Testis (tissue), 2 donors: ENCODE measurements at regions not wholly inside any gene's neighbourhood (a gene's known extent, or its start where the extent isn't known, plus 50 kb on each side); places are given as distances from the start of the nearest gene placed in this dataset.

Experiments
- DNase-seq: peaks from one replicate; pipeline ENCODE4 v3.0.0-alpha.2; 2019
- H3K27ac ChIP-seq, 2 donors: fragments of 200-600 bp; sonication (generic); one replicate each; pipeline ENCODE4 v1.5.1; 2019
- H3K27me3 ChIP-seq: fragments of 200-600 bp; sonication (generic); one replicate; pipeline ENCODE4 v1.5.1; 2019
- H3K36me3 ChIP-seq: fragments of 200-600 bp; sonication (generic); one replicate; pipeline ENCODE4 v1.5.1; 2017; ENCODE audit warnings: low read depth; ENCODE audit errors: missing control alignments
- H3K4me1 ChIP-seq: fragments of 200-600 bp; sonication (generic); one replicate; pipeline ENCODE4 v1.5.1; 2019
- H3K4me3 ChIP-seq, 2 donors: fragments of 200-600 bp; sonication (generic); one replicate each; pipeline ENCODE4 v1.5.1; 2017 to 2019
- H3K9me3 ChIP-seq: fragments of 200-600 bp; sonication (generic); one replicate; pipeline ENCODE4 v1.5.1; 2017
- CTCF ChIP-seq, 3 experiments: fragments of 450-650 bp in 2 of 3; fragments of 200-600 bp in 1 of 3; sonication (generic) in 1 of 3; IDR thresholded peaks; one replicate each; pipeline ENCODE4 v1.5.1; 2016 to 2019; ENCODE audit warnings: antibody characterized with exemption in 3 of 3, mild to moderate bottlenecking in 2 of 3, moderate library complexity in 1 of 3
- POLR2A ChIP-seq: fragments of 450-650 bp; IDR thresholded peaks from one replicate; pipeline ENCODE4 v1.6.1; 2017; ENCODE audit warnings: antibody characterized with exemption, mild to moderate bottlenecking, moderate library complexity
- WGBS, 2 donors: methylation state at CpG; one replicate each; pipeline ENCODE4 v1.1.5; 2018; 5-methylcytosine and 5-hydroxymethylcytosine counted together
- intact Hi-C: fragments of 100-400 bp; cut with DNase I; formaldehyde crosslinking; loops from one replicate; pipeline ENCODE4 v1.15.1; 2023; ENCODE audit warnings: low total_unique reads

GRCh38 chr2:238521002-238521401 is 94.3 kb downstream of the ASB1 start:
- Histone ChIP-seq H3K4me3 (no peak overlapping the region), H3K27me3 (no peaks in the 10 kb centered on the region), H3K27ac (no peak overlapping the region), H3K36me3 (no peaks in the 10 kb centered on the region), H3K9me3 (no peaks in the 10 kb centered on the region), H3K4me1 (peaks cover 4% of the 10 kb centered on the region)
- intact Hi-C loops = no loop called here
- 92 to 97% methylated on average over 2 of the region's 2 CpGs for WGBS, 2 donors
- TF ChIP-seq POLR2A = no peak
- no peak for TF ChIP-seq CTCF (IDR thresholded peaks at IDR 0.05)
- no peak for DNase-seq

- H3K27ac ChIP-seq = no peak overlapping the region
- no peaks in the 10 kb centered on the region for H3K9me3 ChIP-seq
- no peak overlapping the region for H3K4me3 ChIP-seq
- peaks cover 4% of the 10 kb centered on the region for H3K4me1 ChIP-seq
- intact Hi-C loops = no loop called here
- no peak for DNase-seq
- no peaks in the 10 kb centered on the region for H3K27me3 ChIP-seq
- 84 to 96% methylated on average over 8 of the region's 8 CpGs for WGBS, 2 donors
- no peaks in the 10 kb centered on the region for H3K36me3 ChIP-seq
- TF ChIP-seq POLR2A (no peak), CTCF (IDR thresholded peaks at IDR 0.05) (no peak)
Observed at GRCh38 chr2:238521870-238522269, 95.1 kb downstream of the ASB1 start.

GRCh38 chr2:238523158-238524110 is 96.7 kb downstream of the ASB1 start:
- TF ChIP-seq CTCF (IDR thresholded peaks at IDR 0.05) (no peak), POLR2A (no peak)
- 35 to 42% methylated on average over 31 to 40 of the region's 40 CpGs for WGBS, 2 donors
- no peaks in the 10 kb centered on the region for H3K9me3 ChIP-seq
- no peaks in the 10 kb centered on the region for H3K27me3 ChIP-seq
- H3K4me1 ChIP-seq = peaks cover 4% of the 10 kb centered on the region
- H3K36me3 ChIP-seq = no peaks in the 10 kb centered on the region
- no peak overlapping the region for H3K27ac ChIP-seq
- H3K4me3 ChIP-seq = no peak overlapping the region
- DNase-seq = peak; percentile 58
- intact Hi-C loops = no loop called here

- no peaks in the 10 kb centered on the region for H3K9me3 ChIP-seq
- WGBS, 2 donors = 89 to 92% methylated on average over 10 to 15 of the region's 15 CpGs
- H3K4me3 ChIP-seq = no peak overlapping the region
- H3K27me3 ChIP-seq = no peaks in the 10 kb centered on the region
- TF ChIP-seq POLR2A (no peak), CTCF (IDR thresholded peaks at IDR 0.05) (no peak)
- intact Hi-C loops = no loop called here
- peaks cover 4% of the 10 kb centered on the region for H3K4me1 ChIP-seq
- H3K36me3 ChIP-seq = no peaks in the 10 kb centered on the region
- no peak for DNase-seq
- no peak overlapping the region for H3K27ac ChIP-seq
Observed at GRCh38 chr2:238524426-238524983, 97.8 kb downstream of the ASB1 start.
